HepG2 (cell line): ENCODE measurements at regions not wholly inside any gene's neighbourhood (a gene's known extent, or its start where the extent isn't known, plus 50 kb on each side); places are given as distances from the start of the nearest gene placed in this dataset.
A peak's percentile ranks its signal among the peaks of the same experiment; 100 is the strongest.

ENCODE experiments used
- ATAC-seq: fragments of 200-7000 bp; cut with Tn5 transposase; 3 replicates; pipeline ENCODE4 v1.9.1; 2020; ENCODE audit warnings: mild to moderate bottlenecking, moderate library complexity
- BruUV-seq: library from RNA; stranded (reverse); fragments of 400-500 nt; replicated peaks from 2 replicates; lab custom pipeline; 2021; lab: Mats Ljungman, UMichigan
- CTCF ChIA-PET: fragments of 300-600 bp; formaldehyde crosslinking; extraction: SDS; loops from one replicate; lab custom pipeline; 2021; ENCODE audit warnings: low total read pairs, inconsistent platforms, low intra/inter-chr PET ratio; lab: Yijun Ruan, JAX
- POLR2A ChIA-PET: fragments of 350-600 bp; sonication (Branson Sonifier 250); formaldehyde crosslinking; loops from one replicate; lab custom pipeline; 2020; ENCODE audit warnings: antibody characterized with exemption, inconsistent platforms; lab: Yijun Ruan, JAX
- DNase-seq: peaks from one replicate; pipeline ENCODE4 v3.0.0-alpha.2; 2015; ENCODE audit warnings: low spot score
- FAIRE-seq: peaks from 3 replicates; lab custom pipeline; 2011; peaks lifted over from hg19 to GRCh38; lab: Jason Lieb, UNC
- H2AFZ ChIP-seq: one replicate; pipeline ENCODE4 v1.6.1; 2011; ENCODE audit warnings: low read length, inconsistent platforms
- H3K27ac ChIP-seq: fragments of 300-600 bp; 3 replicates; pipeline ENCODE4 v1.8.0; 2011; ENCODE audit warnings: mixed run types, mild to moderate bottlenecking, mixed read lengths, low read length, inconsistent platforms; ENCODE audit not compliant: insufficient read depth; ENCODE audit errors: extremely low read length
- H3K27me3 ChIP-seq, 2 experiments: fragments of 200-600 bp in 1 of 2; 2 replicates in 1 of 2; 3 replicates in 1 of 2; pipeline versions ENCODE4 v1.6.0 to v1.8.0; 2011; ENCODE audit warnings: low read length in 2 of 2, mild to moderate bottlenecking in 2 of 2, moderate library complexity in 2 of 2, inconsistent platforms in 1 of 2; ENCODE audit not compliant: insufficient read depth in 2 of 2, control insufficient read depth in 1 of 2
- H3K36me3 ChIP-seq, 2 experiments: fragments of 200-600 bp in 1 of 2; replicated peaks in 1 of 2; 2 replicates in 1 of 2; 3 replicates in 1 of 2; pipeline versions ENCODE4 v1.5.1 to v1.8.0; 2011; ENCODE audit warnings: low read length in 2 of 2, inconsistent platforms in 1 of 2; ENCODE audit not compliant: insufficient read depth in 2 of 2, control insufficient read depth in 1 of 2
- H3K4me1 ChIP-seq: 2 replicates; pipeline ENCODE4 v1.5.1; 2012; ENCODE audit warnings: low read length, inconsistent platforms; ENCODE audit not compliant: insufficient read depth
- H3K4me2 ChIP-seq: 2 replicates; pipeline ENCODE4 v1.6.0; 2011; ENCODE audit warnings: low read depth, low read length, inconsistent platforms
- H3K4me3 ChIP-seq, 3 experiments: fragments of 200-600 bp in 1 of 3; sonication (generic), shearing (Covaris generic) in 1 of 3; replicated peaks in 1 of 3; 2 replicates each; pipeline ENCODE4 v1.5.1; 2011 to 2016; ENCODE audit warnings: low read length in 3 of 3, inconsistent platforms in 2 of 3, low read depth in 2 of 3, mild to moderate bottlenecking in 2 of 3, control low read depth in 1 of 3, mixed read lengths in 1 of 3; ENCODE audit not compliant: insufficient read depth in 1 of 3
- H3K79me2 ChIP-seq: one replicate; pipeline ENCODE4 v1.6.1; 2011; ENCODE audit warnings: low read length, inconsistent platforms; ENCODE audit not compliant: insufficient read depth
- H3K9ac ChIP-seq: 2 replicates; pipeline ENCODE4 v1.6.0; 2011; ENCODE audit warnings: mild to moderate bottlenecking, low read depth, low read length, inconsistent platforms; ENCODE audit not compliant: insufficient read depth
- H3K9me3 ChIP-seq: 2 replicates; pipeline ENCODE4 v1.5.1; 2012; ENCODE audit warnings: mild to moderate bottlenecking, low read length
- H4K20me1 ChIP-seq: 2 replicates; pipeline ENCODE4 v1.6.0; 2011; ENCODE audit warnings: inconsistent platforms, mild to moderate bottlenecking, low read length, moderate library complexity; ENCODE audit not compliant: insufficient read depth
- CBFB ChIP-seq: sonication (generic); formaldehyde crosslinking; IDR thresholded peaks from 2 replicates; pipeline ENCODE4 v1.4.0; 2020; ENCODE audit warnings: missing genetic modification reagents
- CCAR2 ChIP-seq: fragments of 200-400 bp; formaldehyde crosslinking; optimal IDR thresholded peaks from 2 replicates; pipeline ENCODE3; 2018; ENCODE audit warnings: low read depth, mild to moderate bottlenecking, low read length, moderate library complexity
- ELF4 ChIP-seq: sonication (generic); formaldehyde crosslinking; IDR thresholded peaks from 2 replicates; pipeline ENCODE4 v1.5.0; 2020; ENCODE audit warnings: missing genetic modification reagents, mild to moderate bottlenecking, moderate library complexity, borderline replicate concordance
- ETS1 ChIP-seq: sonication (generic); formaldehyde crosslinking; IDR thresholded peaks from 2 replicates; pipeline ENCODE4 v1.4.0; 2020; ENCODE audit warnings: missing genetic modification reagents
- HOXA5 ChIP-seq: sonication (generic); formaldehyde crosslinking; IDR thresholded peaks from 2 replicates; pipeline ENCODE4 v1.4.0; 2020; ENCODE audit warnings: missing genetic modification reagents
- KAT8 ChIP-seq: IDR thresholded peaks from 2 replicates; pipeline ENCODE4 v1.6.1; 2016; ENCODE audit warnings: missing genetic modification reagents, missing compliant biosample characterization
- KLF12 ChIP-seq: sonication (generic); formaldehyde crosslinking; IDR thresholded peaks from 2 replicates; pipeline ENCODE4 v1.4.0; 2020; ENCODE audit warnings: missing genetic modification reagents, borderline replicate concordance
- MIER2 ChIP-seq: IDR thresholded peaks from 2 replicates; pipeline ENCODE4 v1.6.1; 2016; ENCODE audit warnings: missing biosample characterization, missing genetic modification reagents
- PHB2 ChIP-seq: fragments of 450-650 bp; IDR thresholded peaks from 2 replicates; pipeline ENCODE4 v1.6.1; 2018; ENCODE audit not compliant: partially characterized antibody
- POLR2G ChIP-seq: fragments of 200-400 bp; formaldehyde crosslinking; IDR thresholded peaks from 2 replicates; pipeline ENCODE4 v1.6.1; 2018; ENCODE audit warnings: mild to moderate bottlenecking, low read depth, low read length, moderate library complexity
- SP4 ChIP-seq: sonication (generic); formaldehyde crosslinking; IDR thresholded peaks from 2 replicates; pipeline ENCODE4 v1.8.1; 2023; ENCODE audit warnings: mild to moderate bottlenecking, missing genetic modification reagents
- TBP ChIP-seq: sonication (generic); formaldehyde crosslinking; IDR thresholded peaks from 2 replicates; pipeline ENCODE4 v1.5.0; 2020; ENCODE audit warnings: missing genetic modification reagents
- ZNF121 ChIP-seq: sonication (generic); formaldehyde crosslinking; IDR thresholded peaks from 2 replicates; pipeline ENCODE4 v1.5.0; 2020; ENCODE audit warnings: mild to moderate bottlenecking, missing genetic modification reagents
- ZNF496 ChIP-seq: sonication (generic); formaldehyde crosslinking; IDR thresholded peaks from 2 replicates; pipeline ENCODE4 v1.8.1; 2023; ENCODE audit warnings: mild to moderate bottlenecking, moderate library complexity, missing genetic modification reagents; ENCODE audit not compliant: insufficient replicate concordance
- ZNF788 ChIP-seq: sonication (generic); formaldehyde crosslinking; IDR thresholded peaks from 2 replicates; pipeline ENCODE4 v1.5.0; 2020; ENCODE audit warnings: mild to moderate bottlenecking, missing genetic modification reagents, borderline replicate concordance
- ZNF816 ChIP-seq: sonication (generic); formaldehyde crosslinking; IDR thresholded peaks from 2 replicates; pipeline ENCODE4 v1.8.0; 2022; ENCODE audit warnings: missing genetic modification reagents, mild to moderate bottlenecking, borderline replicate concordance
- ZNF879 ChIP-seq: sonication (generic); formaldehyde crosslinking; IDR thresholded peaks from 2 replicates; pipeline ENCODE4 v1.8.1; 2023; ENCODE audit warnings: missing genetic modification reagents
- WGBS: methylation state at CpG from one replicate; pipeline ENCODE4 v1.1.6; 2017; ENCODE audit warnings: low lambda C conversion rate; 5-methylcytosine and 5-hydroxymethylcytosine counted together
- in situ Hi-C: cut with HindIII; loops from 2 replicates; pipeline ENCODE4 v1.10.0; 2017; ENCODE audit warnings: low pct_unique_long_range_greater_than_20kb; ENCODE audit not compliant: extremely low pct_ligation_motif_present
- intact Hi-C: fragments of 100-400 bp; cut with micrococcal nuclease; formaldehyde crosslinking; loops from one replicate; pipeline ENCODE4 v1.10.0; 2022; ENCODE audit not compliant: unreplicated experiment

DNA sequence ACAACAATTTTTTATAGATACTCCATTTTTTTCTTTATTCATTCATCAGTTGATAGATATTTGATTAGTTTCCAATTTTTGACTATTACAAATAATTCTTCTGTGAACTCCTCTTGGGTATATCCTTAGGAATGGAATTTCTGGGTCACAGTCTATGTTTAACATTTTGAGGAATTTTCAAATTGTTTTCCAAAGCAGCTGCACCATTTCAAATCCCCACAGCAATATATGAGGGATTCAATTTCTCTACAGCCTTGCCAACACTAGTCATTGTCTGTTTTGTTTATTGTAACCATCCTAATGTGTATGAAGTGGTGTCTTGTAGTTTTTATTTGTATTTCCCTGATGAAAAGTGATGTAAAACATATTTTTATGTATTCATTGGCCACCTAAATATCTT, 320.3 kb upstream of the DEFB112 start:
- Histone ChIP-seq H3K27me3 (no peaks in the 10 kb centered on the region), H3K4me3 (no peak overlapping the region), H3K36me3 (no peaks in the 10 kb centered on the region), H3K27ac (no peak overlapping the region), H3K4me2 (no peak overlapping the region), H3K9me3 (0 out of 2 replicates have a peak, but pooled peaks cover under 1% of the 10 kb centered on the region), H3K4me1 (no peaks in the 10 kb centered on the region), H2AFZ (no peak overlapping the region), H4K20me1 (no peaks in the 10 kb centered on the region), H3K9ac (no peak overlapping the region), H3K79me2 (no peaks in the 10 kb centered on the region)
- intact Hi-C loops (no loop called here), in situ Hi-C loops (no loop called here)
- DNase-seq (no peak), FAIRE-seq (no peak), ATAC-seq (no peak)
- no TSS peak for BruUV-seq
- POLR2A ChIA-PET, result no interaction called here
- CTCF ChIA-PET, result no interaction called here
- no peak for TF ChIP-seq TBP (CRISPR knock-in tag)
- no peak for TF ChIP-seq CBFB (CRISPR knock-in tag)
- no peak for TF ChIP-seq KLF12
- TF ChIP-seq ZNF816, result no peak
- no peak for TF ChIP-seq PHB2
- no peak for TF ChIP-seq ZNF788 (CRISPR knock-in tag)

DNA sequence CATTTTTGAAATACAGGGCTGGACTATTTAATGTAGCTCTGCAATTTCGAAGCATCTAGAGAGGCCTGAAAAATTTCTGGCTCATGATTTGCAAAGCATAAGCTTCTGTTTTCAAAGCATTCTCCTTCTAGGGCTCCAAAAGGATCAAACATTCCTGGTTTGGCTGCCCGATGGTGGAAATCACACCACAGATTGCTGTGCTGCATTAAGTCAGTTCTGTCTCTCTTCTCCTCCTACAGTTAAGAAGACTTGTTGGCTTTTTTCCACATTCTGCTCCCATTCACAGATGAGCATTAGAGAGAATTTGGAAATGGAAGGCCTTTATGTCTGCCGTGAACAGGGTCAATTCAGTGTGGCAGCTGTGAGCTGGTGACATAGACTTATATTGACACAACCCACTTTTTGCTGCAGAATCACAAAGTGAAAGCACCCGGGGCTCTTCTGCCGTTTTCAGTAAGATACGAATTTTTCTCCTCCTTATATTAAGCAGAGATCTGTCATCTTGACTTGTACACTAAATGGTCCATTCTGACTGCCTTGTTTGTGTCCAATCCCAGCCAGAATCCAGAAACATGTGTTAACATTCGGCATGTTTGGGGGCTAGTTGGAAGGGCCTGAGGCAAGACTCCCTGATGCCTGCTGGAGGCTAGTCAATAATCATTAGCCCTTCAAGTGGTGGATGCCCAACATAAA, 330.8 kb upstream of the DEFB112 start:
- no peaks in the 10 kb centered on the region for H4K20me1 ChIP-seq
- no peaks in the 10 kb centered on the region for H3K27me3 ChIP-seq
- ChIA-PET CTCF (no interaction called here), POLR2A (no interaction called here)
- in situ Hi-C loops, result no loop called here
- no peak for DNase-seq
- H3K4me1 ChIP-seq, result no peaks in the 10 kb centered on the region
- FAIRE-seq, result no peak
- no peaks in the 10 kb centered on the region for H3K36me3 ChIP-seq
- no peak for TF ChIP-seq ETS1 (CRISPR knock-in tag)
- no peak for TF ChIP-seq POLR2G
- no peak for TF ChIP-seq SP4 (CRISPR knock-in tag)
- TF ChIP-seq ZNF121 (CRISPR knock-in tag), result no peak
- TF ChIP-seq ZNF879, result no peak
- no peak for TF ChIP-seq HOXA5 (CRISPR knock-in tag)
- TF ChIP-seq KAT8 (CRISPR knock-in tag), result no peak
- no peak for TF ChIP-seq ZNF496 (CRISPR knock-in tag)
- no peak for TF ChIP-seq CCAR2
- TF ChIP-seq ELF4 (CRISPR knock-in tag), result no peak
- no peak for TF ChIP-seq MIER2 (CRISPR knock-in tag)
- H3K79me2 ChIP-seq, result no peaks in the 10 kb centered on the region
- intact Hi-C loops, result loop anchor here (10.0 kb wide), 1 partner anchor 686 kb away; no protein-coding TSS in a partner anchor
- H3K27ac ChIP-seq, result no peak overlapping the region
- ATAC-seq, result peak; percentile 76
- H2AFZ ChIP-seq, result peak overlapping the region; percentile 79
- BruUV-seq, result no TSS peak
- 0 out of 2 replicates have a peak overlapping the region, but pooled peaks have one; percentile 27 for H3K9ac ChIP-seq
- 4% methylated on average over 7 of the region's 7 CpGs for WGBS
- H3K9me3 ChIP-seq, result no peaks in the 10 kb centered on the region
- H3K4me2 ChIP-seq, result peak overlapping the region; percentile 59
- H3K4me3 ChIP-seq, result peak overlapping the region; percentile 25 to 49 (median 26); a peak in 3 of 6 replicates
